ENCODE measurements at regions not wholly inside any gene's neighbourhood (a gene's known extent, or its start where the extent isn't known, plus 50 kb on each side); places are given as distances from the start of the nearest gene placed in this dataset.

GRCh38 chr3:73848173-73848906 is 223.6 kb upstream of the PDZRN3 start:
- TF ChIP-seq, protein P1, sequence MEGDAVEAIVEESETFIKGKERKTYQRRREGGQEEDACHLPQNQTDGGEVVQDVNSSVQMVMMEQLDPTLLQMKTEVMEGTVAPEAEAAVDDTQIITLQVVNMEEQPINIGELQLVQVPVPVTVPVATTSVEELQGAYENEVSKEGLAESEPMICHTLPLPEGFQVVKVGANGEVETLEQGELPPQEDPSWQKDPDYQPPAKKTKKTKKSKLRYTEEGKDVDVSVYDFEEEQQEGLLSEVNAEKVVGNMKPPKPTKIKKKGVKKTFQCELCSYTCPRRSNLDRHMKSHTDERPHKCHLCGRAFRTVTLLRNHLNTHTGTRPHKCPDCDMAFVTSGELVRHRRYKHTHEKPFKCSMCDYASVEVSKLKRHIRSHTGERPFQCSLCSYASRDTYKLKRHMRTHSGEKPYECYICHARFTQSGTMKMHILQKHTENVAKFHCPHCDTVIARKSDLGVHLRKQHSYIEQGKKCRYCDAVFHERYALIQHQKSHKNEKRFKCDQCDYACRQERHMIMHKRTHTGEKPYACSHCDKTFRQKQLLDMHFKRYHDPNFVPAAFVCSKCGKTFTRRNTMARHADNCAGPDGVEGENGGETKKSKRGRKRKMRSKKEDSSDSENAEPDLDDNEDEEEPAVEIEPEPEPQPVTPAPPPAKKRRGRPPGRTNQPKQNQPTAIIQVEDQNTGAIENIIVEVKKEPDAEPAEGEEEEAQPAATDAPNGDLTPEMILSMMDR (IDR thresholded peaks at IDR 0.05; ENCODE audit: low read length): peak; percentile 58
- TF ChIP-seq EZH2 (optimal IDR thresholded peaks at IDR 0.05; ENCODE audit: low read depth, low read length): no peak
- TF ChIP-seq EZH2phosphoT487 (IDR thresholded peaks at IDR 0.05; ENCODE audit: low read length): no peak
